HT1080 (cell line): ENCODE measurements at regions not wholly inside any gene's neighbourhood (a gene's known extent, or its start where the extent isn't known, plus 50 kb on each side); places are given as distances from the start of the nearest gene placed in this dataset.

Experiments used
- DNase-seq: peaks from one replicate; pipeline ENCODE4 v3.0.0-alpha.2; 2015; ENCODE audit warnings: low read depth

DNA sequence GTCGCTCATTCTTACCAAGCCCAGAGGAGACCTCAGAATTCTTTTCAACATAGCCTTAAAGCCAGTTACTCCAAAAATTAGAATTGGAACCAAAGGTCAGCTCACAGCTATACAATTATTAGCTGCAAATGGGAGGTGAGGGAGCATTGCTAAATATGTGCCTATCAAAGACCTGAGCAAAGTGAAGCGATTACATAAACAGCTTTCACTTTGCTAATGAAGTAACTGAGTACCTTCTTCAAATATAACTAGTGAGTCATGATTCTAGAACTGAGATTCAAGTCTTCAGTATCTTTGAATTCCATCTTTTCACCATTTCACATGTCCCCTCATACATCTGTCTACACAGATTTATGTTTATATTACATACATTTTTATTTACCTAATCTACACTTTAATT lies 122.6 kb downstream of the P2RY1 start:
- DNase-seq = no peak

- DNase-seq = no peak
Measured at GRCh38 chr3:152959307-152959706, 124.4 kb downstream of the P2RY1 start.

GRCh38 chr3:152960684-152961083 lies 125.8 kb downstream of the P2RY1 start:
- DNase-seq = peak; percentile 34

DNA sequence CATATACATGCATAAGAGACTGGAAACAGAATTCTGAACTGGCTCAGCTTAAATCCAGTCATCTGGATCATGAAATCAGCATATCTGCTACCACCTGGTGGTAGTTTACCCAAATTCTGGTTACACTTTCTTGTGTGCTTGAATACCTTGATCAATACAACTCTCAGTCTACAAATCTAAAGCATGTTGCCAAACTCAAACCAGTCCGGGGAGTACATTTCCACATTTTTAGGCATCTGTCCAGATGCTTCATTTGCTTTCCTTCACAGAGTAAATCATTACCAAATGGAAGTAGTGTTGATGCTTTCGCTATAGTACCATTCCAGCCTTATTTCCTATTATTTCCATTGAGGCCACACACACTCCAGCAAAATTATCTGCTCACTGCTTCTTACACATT lies 126.4 kb downstream of the P2RY1 start:
- DNase-seq = no peak

DNA sequence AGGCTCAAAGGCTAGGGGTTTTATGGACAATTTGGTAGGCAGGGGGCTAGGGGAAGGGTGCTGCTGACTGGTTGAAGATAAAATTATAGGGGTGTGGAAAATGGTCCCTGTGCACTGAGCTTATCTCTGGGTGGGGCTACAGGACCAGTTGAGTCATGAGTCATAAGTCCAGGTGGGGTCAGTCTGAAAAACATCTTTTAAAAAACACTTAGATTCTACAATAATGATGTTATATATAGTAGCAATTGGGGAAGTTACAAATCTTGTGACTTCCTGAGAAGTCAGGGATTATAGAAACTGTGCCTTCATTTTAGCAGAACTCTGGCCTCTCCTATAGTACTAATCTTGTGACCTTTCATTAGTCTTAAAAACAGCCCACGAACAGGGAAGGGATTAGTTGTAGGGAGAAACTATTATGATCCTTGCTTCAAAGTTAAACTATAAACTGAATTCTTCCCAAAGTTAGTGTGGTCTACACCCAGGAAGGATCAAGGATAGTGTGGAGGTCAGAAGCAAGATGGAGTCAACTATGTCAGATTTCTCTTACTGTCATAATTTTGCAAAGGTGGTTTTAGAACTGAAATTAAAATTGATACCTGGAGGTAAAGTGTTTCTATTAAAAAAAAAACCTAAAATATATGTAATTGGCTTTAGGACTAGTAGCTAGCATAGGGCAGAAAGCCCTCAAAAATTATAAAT lies 130.1 kb downstream of the P2RY1 start:
- DNase-seq = no peak

- DNase-seq = peak; percentile 70
Measured at GRCh38 chr3:152968388-152969024, 133.6 kb downstream of the P2RY1 start.

DNA sequence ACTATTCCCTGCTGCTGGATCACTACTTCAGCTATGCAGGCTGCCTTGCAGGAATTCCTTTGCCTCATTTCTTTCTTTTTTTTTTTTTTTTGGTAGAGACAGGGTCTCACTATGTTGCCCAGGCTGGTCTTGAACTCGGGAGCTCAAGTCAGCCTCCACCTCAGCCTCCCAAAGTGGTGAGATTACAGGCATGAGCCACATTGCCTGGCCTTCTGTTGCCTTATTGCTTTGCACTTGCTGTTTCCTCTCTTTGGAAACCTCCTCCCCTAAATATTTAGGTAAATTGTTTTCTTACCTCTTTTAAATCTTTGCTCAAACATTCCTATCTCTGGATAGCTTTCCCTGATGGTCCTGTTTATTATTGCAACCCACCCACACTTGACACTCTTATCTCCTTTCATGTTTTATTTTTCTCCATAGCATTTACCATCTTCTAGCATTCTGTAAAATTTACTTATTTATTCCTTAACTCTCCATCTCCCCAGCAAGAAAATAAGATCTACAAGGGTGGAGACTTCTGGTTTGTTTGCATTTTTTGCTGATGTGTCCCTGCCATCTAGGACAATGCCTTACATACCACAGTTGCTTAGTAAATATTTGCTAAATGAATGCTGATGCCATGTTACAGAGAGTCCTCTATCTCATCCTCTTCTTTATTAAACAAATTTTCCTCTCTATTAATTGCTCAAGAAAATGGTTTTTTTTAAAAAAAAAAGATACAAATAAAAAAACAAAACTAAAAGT lies 134.8 kb downstream of the P2RY1 start:
- DNase-seq = no peak

GRCh38 chr3:152970851-152971250 lies 135.9 kb downstream of the P2RY1 start:
- DNase-seq = no peak

DNA sequence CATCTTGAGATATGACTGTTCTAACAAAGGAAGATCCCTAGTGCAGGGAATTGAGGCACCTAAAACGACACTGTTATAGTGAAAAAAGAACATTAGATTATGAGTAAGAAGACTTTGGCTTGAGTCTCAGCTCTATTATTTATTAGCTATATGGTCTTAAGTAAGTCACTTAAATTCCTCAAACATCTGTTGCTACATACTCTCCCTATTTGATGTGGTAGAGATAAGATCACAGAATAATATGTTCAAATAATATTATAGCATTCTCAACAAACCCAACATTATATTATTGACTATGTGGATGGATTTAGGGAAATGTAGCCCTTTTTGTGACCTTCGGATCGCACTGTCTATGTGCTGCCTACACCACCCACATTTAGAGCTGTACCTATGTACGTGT lies 136.9 kb downstream of the P2RY1 start:
- DNase-seq = no peak

DNA sequence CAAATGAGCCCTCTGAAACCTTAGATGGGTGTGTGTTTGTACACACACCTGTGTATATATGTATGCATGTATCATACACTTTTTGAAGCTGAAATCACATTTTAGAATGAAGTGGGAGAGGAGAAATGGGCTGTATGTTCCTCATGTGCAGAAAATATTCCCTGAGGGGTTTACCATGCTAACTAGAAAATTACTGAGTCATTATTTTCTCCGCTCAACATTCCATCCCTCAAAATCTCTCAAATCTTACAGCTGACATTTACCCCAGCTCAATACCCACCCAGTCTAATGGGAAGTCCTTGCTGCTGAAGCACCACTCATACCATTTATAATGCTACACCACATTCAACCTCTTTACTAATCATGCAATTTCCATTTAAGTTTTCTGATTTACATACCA lies 138.6 kb downstream of the P2RY1 start:
- no peak for DNase-seq

- DNase-seq = no peak
Measured at GRCh38 chr3:152976239-152976638, 141.3 kb downstream of the P2RY1 start.

DNA sequence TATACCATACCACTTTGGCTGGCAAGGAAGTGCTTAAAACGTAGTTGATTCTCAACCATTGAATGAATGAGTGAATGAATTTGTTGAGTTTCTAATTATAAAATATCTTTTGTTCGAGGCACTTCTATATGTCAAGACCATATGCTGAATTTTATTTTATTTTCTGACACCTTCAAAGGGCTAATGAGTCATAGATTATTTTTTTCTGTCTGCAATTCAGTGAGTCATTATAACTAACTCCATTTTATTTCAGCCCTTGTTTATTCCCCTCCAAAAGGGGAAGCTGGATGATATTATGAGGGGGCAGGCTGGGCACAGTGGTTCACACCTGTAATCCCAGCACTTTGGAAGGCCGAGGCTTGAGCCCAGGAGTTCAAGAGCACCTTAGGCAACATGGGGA lies 142.4 kb downstream of the P2RY1 start:
- DNase-seq = peak; percentile 49

GRCh38 chr3:152978152-152978551 lies 143.2 kb downstream of the P2RY1 start:
- no peak for DNase-seq

GRCh38 chr3:152997526-152997925 lies 162.6 kb downstream of the P2RY1 start:
- no peak for DNase-seq

DNA sequence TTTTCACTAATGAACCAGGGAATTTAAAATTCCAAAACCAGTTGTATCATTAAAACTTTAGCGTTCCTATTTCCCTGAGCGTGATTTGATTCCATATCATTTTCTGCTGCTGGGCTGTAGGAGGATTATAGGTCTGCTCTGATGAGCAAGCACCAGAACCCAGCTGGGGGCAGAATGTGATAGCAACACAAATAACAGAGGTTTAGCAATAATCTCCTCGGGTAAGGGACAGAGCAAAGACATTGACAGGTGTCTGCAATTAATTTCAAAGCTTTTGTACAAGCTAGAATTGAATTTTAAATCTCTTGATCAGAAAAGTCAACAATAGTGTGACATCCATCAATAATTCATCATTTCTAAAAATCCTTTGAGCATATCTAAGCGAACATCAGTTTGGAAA lies 163.4 kb upstream of the RAP2B start:
- no peak for DNase-seq

- DNase-seq = no peak
Measured at GRCh38 chr3:153000325-153000724, 161.7 kb upstream of the RAP2B start.

- DNase-seq = no peak
Measured at GRCh38 chr3:153001210-153002078, 160.6 kb upstream of the RAP2B start.

DNA sequence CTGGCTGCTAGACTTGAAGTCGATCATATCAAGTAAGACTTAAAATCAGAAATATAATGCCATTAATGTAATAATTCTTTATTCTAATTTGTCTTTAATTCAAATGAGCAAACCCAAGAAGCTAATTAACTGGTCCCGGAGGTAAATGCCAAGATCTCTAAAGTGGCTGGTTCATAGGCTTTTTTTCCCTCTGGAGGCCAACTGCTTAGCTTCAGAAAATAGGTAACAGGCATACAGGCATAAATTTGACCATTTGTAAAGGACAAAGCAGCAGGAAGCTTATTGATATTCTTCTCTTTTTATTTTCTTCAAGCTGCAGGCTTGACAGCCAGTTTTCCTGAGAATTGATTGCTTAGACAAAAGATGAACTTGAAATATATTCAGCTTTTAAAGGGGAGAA lies 158.6 kb upstream of the RAP2B start:
- DNase-seq = no peak

- DNase-seq = no peak
Measured at GRCh38 chr3:153003862-153004261, 158.2 kb upstream of the RAP2B start.

DNA sequence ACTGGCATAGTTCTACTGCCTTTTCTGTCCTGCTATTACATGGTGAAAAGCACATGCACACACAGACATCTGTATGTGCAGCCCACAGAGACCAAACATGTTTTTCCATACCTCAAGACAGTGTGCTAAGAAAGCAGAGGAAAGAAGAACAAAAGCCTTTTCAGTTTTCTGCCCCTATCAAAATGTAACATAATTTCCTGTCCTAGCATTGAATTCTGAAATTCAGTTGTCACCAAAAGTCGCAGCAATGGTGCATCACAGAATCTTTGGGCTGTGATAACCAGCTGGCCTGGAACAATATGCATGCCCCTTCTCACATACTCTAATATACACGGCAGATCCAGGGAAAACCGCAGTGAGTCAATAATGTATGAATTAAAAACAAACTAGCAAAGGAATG lies 153.8 kb upstream of the RAP2B start:
- DNase-seq = peak; percentile 24

DNA sequence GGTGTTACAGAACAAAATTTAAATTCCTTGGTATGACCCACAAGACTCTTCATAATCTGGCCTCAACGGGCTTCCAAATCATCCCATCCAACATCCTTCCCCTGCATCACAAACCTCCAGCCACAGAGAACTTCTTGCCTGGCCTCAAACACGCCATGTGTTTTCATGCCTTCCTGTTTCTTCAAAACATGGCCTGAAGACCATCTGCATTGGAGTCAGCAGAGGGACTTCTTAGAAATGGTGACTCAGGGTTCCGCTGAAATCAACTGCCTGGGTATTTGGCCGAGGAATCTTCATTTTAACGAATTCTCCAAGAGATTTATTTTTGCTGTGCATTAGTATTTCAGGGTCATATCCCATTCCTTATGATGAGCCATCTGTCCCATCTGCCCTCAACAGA lies 138.1 kb upstream of the RAP2B start:
- DNase-seq = no peak

DNA sequence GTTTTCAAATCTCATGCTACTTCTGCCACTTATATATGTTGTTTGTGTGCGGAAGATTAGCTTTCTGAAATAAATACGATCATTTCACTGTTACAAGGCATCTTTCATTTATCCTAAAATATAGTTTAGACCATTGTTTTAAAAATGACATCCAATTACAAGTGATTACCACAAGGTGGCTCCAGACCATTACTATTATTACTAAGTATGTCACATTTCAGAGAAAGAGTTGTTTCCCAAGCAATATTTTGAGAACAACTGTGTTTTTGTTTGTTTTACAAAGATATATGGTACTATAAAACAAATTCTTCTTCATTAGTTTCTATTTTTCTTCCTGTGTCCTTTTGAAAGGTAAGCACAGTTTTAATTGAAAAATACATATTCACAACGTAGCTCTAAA lies 136.0 kb upstream of the RAP2B start:
- peak; percentile 34 for DNase-seq
